K562 (cell line): ENCODE measurements at regions not wholly inside any gene's neighbourhood (a gene's known extent, or its start where the extent isn't known, plus 50 kb on each side); places are given as distances from the start of the nearest gene placed in this dataset.

Experiments used
- JUND ChIP-seq, 2 experiments: IDR thresholded peaks; 2 replicates in 1 of 2; 3 replicates in 1 of 2; pipeline ENCODE4 v1.6.1; 2011; ENCODE audit warnings: borderline replicate concordance in 2 of 2, low read depth in 2 of 2, low read length in 2 of 2, improper control_type of control experiment in 1 of 2, missing biosample characterization in 1 of 2, missing genetic modification characterization in 1 of 2, missing genetic modification reagents in 1 of 2
- NR2C1 ChIP-seq, 2 experiments: fragments of 450-650 bp; IDR thresholded peaks; 2 replicates each; pipeline ENCODE4 v1.6.1; 2017; ENCODE audit warnings: mild to moderate bottlenecking in 2 of 2, antibody characterized with exemption in 1 of 2, inconsistent platforms in 1 of 2, missing compliant biosample characterization in 1 of 2, missing genetic modification characterization in 1 of 2
- POLR3A ChIP-seq: IDR thresholded peaks from 2 replicates; pipeline ENCODE4 v1.6.1; 2011; ENCODE audit warnings: borderline replicate concordance, mild to moderate bottlenecking, moderate library complexity; ENCODE audit not compliant: insufficient read length, insufficient read depth; ENCODE audit errors: extremely low read depth
- TRIM24 ChIP-seq, 2 experiments: fragments of 450-650 bp; IDR thresholded peaks; 2 replicates each; pipeline ENCODE4 v1.6.1; 2016
- ZBTB1 ChIP-seq: sonication (generic); formaldehyde crosslinking; IDR thresholded peaks from 2 replicates; pipeline ENCODE4 v1.8.1; 2023; ENCODE audit warnings: missing genetic modification reagents, low read depth, mild to moderate bottlenecking, borderline replicate concordance
- TF ChIP-seq, protein P1 (sequence below), 2 experiments: fragments of 200-800 bp in 1 of 2; sonication (Bioruptor generic) in 1 of 2; sonication (generic) in 1 of 2; formaldehyde crosslinking in 1 of 2; IDR thresholded peaks in 1 of 2; conservative IDR thresholded peaks in 1 of 2; 2 replicates each; pipeline versions ENCODE4 v1.5.0 to v1.6.1; 2016 to 2020; ENCODE audit warnings: missing compliant biosample characterization in 1 of 2, missing genetic modification characterization in 1 of 2, missing genetic modification reagents in 1 of 2
- TF ChIP-seq, protein P2 (sequence below), 3 experiments: IDR thresholded peaks in 2 of 3; conservative IDR thresholded peaks in 1 of 3; 2 replicates each; pipeline ENCODE4 v1.5.1; 2011 to 2012; ENCODE audit warnings: low read length in 3 of 3, mild to moderate bottlenecking in 3 of 3, control low read depth in 2 of 3, improper control_type of control experiment in 1 of 3, inconsistent platforms in 1 of 3, low read depth in 1 of 3, mixed read lengths in 1 of 3, moderate library complexity in 1 of 3; ENCODE audit not compliant: insufficient read depth in 2 of 3
- TF ChIP-seq, protein P3 (sequence below): fragments of 450-650 bp; IDR thresholded peaks from 2 replicates; pipeline ENCODE4 v1.6.1; 2016; ENCODE audit warnings: missing biosample characterization, missing genetic modification characterization
- TF ChIP-seq, protein P4 (sequence below): sonication (generic); formaldehyde crosslinking; IDR thresholded peaks from 2 replicates; pipeline ENCODE4 v1.8.0; 2023; ENCODE audit warnings: mild to moderate bottlenecking, missing genetic modification reagents

DNA sequence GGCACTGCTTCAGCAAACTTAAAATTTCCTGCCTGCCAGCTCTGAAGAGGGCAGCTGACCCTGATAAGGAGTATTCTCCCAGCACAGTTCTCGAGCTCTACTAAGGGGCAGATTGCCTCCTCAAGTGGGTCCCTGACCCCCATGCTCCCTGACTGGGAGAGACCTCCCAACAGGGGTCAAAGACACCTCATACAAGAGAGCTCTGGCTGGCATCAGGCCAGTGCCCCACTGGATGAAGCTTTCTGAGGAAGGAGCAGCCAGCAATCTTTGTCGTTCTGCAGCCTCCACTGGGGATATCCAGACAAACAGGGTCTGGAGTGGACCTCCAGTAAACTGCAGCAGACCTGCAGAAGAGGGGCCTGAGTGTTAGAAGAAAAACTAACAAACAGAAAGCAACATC, 1118.3 kb upstream of the ADGRL3 start:
- TF ChIP-seq POLR3A: no peak
- TF ChIP-seq, protein P1, sequence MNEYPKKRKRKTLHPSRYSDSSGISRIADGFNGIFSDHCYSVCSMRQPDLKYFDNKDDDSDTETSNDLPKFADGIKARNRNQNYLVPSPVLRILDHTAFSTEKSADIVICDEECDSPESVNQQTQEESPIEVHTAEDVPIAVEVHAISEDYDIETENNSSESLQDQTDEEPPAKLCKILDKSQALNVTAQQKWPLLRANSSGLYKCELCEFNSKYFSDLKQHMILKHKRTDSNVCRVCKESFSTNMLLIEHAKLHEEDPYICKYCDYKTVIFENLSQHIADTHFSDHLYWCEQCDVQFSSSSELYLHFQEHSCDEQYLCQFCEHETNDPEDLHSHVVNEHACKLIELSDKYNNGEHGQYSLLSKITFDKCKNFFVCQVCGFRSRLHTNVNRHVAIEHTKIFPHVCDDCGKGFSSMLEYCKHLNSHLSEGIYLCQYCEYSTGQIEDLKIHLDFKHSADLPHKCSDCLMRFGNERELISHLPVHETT (CRISPR knock-in tag; conservative IDR thresholded peaks at IDR 0.05 in 1 of 2, IDR thresholded peaks at IDR 0.05 in 1 of 2): no peak
- no peak for TF ChIP-seq ZBTB1 (CRISPR knock-in tag)
- TF ChIP-seq, protein P2, sequence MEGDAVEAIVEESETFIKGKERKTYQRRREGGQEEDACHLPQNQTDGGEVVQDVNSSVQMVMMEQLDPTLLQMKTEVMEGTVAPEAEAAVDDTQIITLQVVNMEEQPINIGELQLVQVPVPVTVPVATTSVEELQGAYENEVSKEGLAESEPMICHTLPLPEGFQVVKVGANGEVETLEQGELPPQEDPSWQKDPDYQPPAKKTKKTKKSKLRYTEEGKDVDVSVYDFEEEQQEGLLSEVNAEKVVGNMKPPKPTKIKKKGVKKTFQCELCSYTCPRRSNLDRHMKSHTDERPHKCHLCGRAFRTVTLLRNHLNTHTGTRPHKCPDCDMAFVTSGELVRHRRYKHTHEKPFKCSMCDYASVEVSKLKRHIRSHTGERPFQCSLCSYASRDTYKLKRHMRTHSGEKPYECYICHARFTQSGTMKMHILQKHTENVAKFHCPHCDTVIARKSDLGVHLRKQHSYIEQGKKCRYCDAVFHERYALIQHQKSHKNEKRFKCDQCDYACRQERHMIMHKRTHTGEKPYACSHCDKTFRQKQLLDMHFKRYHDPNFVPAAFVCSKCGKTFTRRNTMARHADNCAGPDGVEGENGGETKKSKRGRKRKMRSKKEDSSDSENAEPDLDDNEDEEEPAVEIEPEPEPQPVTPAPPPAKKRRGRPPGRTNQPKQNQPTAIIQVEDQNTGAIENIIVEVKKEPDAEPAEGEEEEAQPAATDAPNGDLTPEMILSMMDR (IDR thresholded peaks at IDR 0.05 in 2 of 3, conservative IDR thresholded peaks at IDR 0.05 in 1 of 3; ENCODE audit: insufficient read depth in 2 of 3, low read depth in 1 of 3, low read length in 3 of 3): no peak
- no peak for TF ChIP-seq JUND (IDR thresholded peaks at IDR 0.05; ENCODE audit: borderline replicate concordance, low read depth, low read length)
- no peak for TF ChIP-seq JUND (tag; IDR thresholded peaks at IDR 0.05; ENCODE audit: borderline replicate concordance, low read depth, low read length)
- TF ChIP-seq, protein P3, sequence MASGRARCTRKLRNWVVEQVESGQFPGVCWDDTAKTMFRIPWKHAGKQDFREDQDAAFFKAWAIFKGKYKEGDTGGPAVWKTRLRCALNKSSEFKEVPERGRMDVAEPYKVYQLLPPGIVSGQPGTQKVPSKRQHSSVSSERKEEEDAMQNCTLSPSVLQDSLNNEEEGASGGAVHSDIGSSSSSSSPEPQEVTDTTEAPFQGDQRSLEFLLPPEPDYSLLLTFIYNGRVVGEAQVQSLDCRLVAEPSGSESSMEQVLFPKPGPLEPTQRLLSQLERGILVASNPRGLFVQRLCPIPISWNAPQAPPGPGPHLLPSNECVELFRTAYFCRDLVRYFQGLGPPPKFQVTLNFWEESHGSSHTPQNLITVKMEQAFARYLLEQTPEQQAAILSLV: no peak
- TF ChIP-seq, protein P4, sequence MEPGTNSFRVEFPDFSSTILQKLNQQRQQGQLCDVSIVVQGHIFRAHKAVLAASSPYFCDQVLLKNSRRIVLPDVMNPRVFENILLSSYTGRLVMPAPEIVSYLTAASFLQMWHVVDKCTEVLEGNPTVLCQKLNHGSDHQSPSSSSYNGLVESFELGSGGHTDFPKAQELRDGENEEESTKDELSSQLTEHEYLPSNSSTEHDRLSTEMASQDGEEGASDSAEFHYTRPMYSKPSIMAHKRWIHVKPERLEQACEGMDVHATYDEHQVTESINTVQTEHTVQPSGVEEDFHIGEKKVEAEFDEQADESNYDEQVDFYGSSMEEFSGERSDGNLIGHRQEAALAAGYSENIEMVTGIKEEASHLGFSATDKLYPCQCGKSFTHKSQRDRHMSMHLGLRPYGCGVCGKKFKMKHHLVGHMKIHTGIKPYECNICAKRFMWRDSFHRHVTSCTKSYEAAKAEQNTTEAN (CRISPR knock-in tag): no peak
- no peak for TF ChIP-seq NR2C1 (IDR thresholded peaks at IDR 0.05)
- TF ChIP-seq NR2C1 (tag; IDR thresholded peaks at IDR 0.05): no peak
- TF ChIP-seq TRIM24 (IDR thresholded peaks at IDR 0.05): no peak
